ENCODE measurements at regions not wholly inside any gene's neighbourhood (a gene's known extent, or its start where the extent isn't known, plus 50 kb on each side); places are given as distances from the start of the nearest gene placed in this dataset.
A peak's percentile ranks its signal among the peaks of the same experiment; 100 is the strongest.
"Not testable (repeated sequence)": the region's sequence is repeated elsewhere in the genome, so short reads cannot be mapped to it uniquely, and the experiment has no call there.

- no peak for DNase-seq
These were observed 747.7 kb downstream of the PCDH17 start for GRCh38 chr13:58379221-58379620.

DNA sequence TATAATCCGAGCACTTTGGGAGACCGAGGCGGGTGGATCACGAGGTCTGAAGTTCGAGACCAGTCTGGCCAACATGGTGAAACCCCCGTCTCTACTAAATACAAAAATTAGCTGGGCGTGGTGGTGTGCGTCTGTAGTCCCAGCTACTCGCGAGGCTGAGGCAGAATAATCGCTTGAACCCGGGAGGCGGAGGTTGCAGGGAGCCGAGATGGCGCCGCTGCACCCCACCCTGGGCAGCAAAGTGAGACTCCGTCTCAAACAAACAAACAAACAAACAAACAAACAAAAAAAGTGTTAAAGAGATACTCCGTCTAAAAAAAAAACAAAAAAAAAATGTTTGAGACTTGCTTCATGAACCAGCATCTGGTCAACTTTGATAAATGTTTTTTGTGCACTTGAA is 753.8 kb downstream of the PCDH17 start:
- not testable (repeated sequence) for DNase-seq

DNA sequence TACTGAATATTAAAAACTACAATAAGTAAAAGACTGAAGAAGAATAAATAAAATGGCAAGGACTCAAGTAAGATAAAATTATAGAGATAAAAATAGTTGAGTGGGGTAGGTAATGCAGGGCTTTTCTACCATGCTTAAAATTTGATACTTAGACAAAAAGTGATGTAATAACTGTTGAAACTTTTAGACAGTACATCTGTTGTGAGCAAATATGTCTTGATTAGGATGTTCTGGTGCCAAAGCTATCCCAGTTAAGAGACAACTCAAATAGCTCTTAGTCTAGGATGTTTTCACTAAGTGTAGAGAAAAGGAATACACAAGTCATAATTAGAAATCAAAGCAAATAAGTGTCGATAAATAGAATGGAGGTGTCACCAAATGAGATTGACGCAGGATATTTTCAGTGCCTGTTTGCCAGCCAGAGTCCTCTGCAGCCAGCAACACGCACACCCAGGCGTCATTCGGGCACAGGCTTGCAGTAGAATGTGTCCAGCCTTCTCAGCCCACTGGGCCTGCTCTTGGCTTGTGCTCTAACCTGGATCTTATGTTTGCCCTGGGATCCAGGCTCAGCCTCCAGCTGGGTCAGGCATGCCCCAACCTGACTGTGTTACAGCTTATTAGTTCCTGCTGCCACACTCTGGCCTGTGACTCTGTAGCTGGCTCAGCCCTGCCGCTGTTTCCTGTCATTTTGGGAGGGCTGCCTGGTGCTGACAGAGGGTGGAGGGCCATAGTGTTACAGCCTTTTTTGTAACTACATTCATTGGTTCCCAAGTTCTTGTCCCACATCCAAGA is 766.2 kb downstream of the PCDH17 start:
- no peak for DNase-seq

GRCh38 chr13:58399263-58399662 is 767.7 kb downstream of the PCDH17 start:
- no peak for DNase-seq

DNA sequence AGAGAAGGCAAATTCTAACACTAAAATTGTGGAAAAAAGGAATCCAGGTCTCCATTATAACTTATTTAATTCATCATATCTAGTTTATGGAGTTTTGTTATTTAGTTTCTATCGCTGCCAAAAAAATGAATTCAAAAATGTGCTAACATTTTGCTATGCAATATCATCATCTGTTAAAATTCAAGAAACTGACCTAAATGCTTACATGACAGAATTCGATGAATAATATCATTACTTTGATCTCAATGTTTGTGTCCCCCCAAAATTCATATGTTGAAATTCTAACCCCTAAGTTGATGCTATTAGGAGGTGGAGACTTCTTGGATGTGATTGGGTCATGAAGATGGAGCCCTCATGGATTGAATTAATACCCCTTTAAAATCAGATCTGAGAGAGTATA is 775.0 kb downstream of the PCDH17 start:
- no peak for DNase-seq

- no peak for DNase-seq
These were observed 798.4 kb downstream of the PCDH17 start for GRCh38 chr13:58429917-58430316.

- no peak for DNase-seq
These were observed 803.4 kb downstream of the PCDH17 start for GRCh38 chr13:58434943-58435342.

DNA sequence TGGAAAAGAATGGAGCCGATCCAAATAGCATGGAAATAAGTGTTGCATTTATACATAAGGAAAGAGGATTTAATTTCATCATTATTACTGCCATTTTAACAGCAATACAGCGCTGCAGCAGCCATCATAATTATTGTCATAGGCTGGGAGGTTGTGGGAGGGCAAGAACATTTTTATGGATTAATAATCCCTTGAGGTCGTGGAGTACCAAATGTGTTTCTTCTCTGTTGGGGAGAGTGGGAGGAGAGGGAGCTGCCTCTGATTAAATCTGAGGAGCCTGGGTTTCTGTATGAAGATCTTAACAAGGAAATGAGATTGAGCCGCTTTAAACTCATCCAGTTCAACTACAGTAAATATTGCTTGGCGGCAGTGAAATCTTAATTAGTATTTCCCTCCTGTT is 805.9 kb downstream of the PCDH17 start:
- no peak for DNase-seq

DNA sequence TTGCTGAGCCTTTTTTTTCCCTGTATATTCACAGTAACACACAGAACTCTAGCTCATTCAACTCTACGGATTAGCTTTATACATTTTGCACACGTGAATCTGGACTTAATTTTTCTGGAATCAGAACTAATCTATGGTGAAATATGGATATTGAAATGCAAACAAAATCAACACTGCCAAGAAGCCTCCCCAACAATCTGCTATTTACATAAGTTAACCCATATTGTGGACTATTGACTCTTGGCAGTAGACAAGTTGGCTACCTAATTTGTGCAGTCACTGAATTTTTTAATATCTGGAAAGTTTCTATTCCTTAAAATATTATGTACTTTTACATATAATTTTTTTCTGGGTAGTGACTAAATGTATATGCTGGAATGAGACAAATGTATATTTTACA is 815.4 kb downstream of the PCDH17 start:
- DNase-seq, result no peak

DNA sequence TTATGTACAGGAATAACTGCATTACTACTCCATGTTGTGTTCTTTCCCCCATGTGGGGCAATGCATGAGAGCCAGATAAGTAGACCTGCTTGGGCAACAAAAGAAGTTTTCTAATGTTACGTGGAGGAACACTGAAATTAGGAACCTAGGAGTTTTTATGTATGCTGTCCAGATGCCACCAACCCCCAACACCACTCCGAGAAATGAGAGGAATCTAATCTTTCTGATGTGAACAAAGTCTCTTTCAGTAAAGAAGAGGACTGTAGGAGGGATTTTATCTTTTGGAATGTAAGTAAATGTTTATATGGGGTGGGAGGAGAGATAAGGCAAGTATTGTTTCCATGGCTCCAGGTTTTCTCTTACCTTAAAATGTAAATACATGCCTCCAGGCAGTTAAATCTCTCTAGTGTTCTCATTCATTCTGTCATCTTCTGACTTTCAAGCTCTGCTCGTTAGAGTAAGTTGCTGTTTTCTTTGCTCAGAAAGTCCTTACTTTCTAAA is 820.6 kb downstream of the PCDH17 start:
- no peak for DNase-seq

DNA sequence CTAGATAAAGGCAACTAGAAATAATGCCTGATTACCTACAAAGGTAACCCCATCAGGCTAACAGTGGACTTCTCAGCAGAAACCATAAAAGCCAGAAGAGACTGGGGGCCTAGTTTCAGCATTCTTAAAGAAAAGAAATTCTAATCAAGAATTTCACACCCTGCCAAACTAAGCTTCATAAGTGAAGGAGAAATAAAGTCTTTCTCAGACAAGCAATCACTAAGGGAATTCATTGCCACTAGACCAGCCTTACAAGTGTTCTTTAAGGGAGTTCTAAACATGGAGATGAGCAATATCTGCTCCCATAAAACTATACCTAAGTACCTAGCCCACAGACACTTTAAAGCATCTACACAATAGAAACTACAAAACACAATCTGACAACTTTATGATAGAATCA is 823.5 kb downstream of the PCDH17 start:
- no peak for DNase-seq

DNA sequence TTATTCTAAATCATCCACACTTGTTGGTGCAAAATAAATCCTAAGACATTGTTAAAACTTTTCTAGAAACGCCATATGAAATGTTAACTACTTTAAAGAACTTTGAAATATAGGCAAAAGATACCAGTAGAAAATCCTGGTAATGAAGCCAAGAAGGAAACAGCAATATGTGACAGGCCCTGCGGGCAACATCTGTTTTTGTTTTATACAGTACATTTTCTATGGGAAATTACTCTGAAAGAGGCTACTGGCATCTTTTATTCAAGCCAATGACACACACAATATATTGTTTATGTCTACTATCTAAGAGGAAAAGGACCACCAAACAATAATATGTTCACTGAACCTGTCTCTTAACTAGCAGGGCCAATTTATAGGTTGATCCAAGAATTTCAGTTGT is 829.7 kb downstream of the PCDH17 start:
- DNase-seq, result no peak

- no peak for DNase-seq
These were observed 832.3 kb downstream of the PCDH17 start for GRCh38 chr13:58463841-58464240.

DNA sequence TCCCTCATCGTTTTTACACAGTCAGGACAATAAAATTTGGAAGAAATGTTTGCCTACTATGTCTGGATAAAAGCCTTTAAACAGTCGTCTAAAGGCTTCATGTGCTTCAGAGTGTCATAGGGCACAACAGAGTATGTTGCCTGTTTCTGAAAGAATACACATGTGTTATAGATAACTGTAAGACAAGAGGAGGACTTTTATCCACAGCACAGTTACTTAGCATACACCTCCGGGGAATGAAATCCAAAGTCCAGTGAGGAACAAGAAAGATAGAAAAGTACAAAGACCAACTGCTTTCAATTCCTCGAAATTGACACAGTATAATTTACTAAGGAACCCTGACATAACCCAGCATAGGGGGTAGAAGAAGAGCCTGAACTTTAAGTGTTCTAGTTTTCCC is 835.6 kb downstream of the PCDH17 start:
- no peak for DNase-seq

GRCh38 chr13:58472483-58472882 is 840.9 kb downstream of the PCDH17 start:
- no peak for DNase-seq

DNA sequence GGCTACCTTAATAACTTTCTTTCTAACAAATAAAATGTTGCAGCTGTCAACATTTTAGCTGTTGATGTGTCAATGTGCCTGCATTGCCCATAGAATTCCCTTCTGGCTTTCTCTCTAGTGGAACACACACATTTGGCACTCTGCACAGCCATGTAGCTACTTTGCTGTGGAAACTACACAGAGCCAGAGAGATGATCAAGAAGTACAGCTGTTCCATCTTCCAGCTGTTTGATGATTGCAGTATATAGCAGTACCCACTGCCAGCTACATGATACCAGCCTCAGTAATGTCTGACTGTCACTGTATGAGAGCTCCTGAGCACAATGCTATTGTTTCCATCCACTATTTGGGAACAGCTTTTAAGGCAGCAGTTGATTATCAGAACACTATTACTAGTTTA is 843.0 kb downstream of the PCDH17 start:
- DNase-seq, result no peak

DNA sequence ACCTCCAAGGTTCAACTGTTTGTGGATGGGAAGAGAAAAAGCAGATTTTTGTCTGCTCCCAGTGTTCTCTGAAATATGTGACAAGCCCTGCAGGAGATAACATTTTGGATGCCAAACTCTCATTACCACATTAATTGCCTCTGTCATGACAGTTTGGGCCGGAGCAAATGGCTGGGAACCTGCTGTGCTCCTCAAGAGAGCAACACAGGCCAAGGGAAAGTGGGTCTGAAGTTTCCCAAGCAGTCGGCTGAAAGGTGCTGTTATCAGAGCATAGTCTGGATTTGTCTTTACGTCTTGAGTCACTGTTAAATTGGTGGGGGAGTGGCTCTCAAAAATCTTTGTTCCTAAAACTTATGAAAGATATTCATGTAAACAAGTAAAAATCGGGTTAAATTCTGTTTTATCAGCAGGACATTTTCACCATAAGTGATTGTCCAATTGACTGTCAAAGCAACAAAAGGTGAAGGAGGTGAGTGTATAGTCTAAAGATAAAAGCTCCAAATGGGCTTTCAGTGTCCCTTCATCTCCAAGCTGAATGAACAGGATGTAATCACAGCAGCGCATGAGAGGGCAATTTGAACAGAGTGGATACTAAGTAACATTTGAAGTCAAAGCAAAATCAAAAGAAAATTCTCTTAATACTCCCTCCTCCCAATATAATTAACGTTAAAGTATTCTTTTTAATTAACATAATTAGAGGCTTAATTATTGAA is 844.8 kb downstream of the PCDH17 start:
- peak; percentile 56 for DNase-seq

GRCh38 chr13:58478858-58479257 is 847.3 kb downstream of the PCDH17 start:
- DNase-seq, result no peak

DNA sequence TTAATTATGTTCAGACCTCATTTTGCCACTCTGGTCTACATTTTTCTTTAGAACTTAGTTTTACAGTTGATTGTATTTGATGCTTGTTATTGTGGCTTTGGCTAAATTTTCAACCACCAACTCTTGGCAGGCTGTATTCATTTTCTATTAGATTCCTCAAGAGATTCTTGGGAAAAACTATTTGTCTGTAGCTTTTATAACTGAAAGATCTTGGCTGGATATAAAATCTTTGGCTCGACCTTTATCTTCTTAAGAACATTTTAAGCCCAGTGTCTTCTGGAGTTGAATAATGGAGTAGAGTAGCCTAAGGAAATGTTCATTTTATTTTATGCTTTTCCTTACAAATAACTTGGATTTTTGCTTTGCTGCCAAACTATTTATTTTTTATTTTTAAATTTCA is 848.5 kb downstream of the PCDH17 start:
- no peak for DNase-seq

GRCh38 chr13:58488251-58488650 is 856.7 kb downstream of the PCDH17 start:
- no peak for DNase-seq

- no peak for DNase-seq
These were observed 864.1 kb downstream of the PCDH17 start for GRCh38 chr13:58495668-58496067.

DNA sequence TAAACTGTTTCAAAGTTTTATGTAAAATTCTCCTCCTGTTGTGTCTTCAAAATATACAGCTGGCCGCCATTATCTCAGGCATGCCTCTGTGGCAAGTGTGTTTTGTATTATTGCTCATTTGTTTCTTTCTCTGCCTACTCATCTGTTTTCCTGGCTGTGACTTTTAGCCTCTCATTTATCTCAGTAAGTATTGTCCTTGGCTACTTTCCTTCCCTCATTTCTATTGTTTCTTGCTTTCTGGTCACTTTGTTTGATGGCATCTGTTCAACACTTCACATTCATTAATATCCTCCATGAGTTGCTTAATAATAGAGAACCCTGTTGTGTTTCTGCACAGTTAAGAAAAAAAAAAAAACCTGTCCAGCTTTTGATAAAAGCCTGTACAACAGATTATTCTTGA is 869.4 kb downstream of the PCDH17 start:
- DNase-seq, result no peak

DNA sequence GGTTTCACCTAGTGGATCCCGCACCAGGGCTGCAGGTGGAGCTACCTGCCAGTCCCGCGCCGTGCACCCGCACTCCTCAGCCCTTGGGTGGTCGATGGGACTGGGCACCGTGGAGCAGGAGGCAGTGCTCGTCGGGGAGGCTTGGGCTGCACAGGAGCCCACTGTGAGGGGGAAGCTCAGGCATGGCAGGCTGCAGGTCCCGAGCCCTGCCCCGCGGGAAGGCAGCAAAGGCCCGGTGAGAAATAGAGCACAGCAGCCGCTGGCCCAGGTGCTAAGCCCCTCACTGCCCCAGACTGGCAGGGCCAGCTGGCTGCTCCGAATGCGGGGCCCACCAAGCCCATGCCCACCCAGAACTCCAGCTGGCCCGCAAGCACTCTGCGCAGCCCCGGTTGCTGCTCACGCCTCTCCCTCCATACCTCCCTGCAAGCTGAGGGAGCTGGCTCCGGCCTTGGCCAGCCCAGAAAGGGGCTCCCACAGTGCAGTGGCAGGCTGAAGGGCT is 872.7 kb downstream of the PCDH17 start:
- not testable (repeated sequence) for DNase-seq

DNA sequence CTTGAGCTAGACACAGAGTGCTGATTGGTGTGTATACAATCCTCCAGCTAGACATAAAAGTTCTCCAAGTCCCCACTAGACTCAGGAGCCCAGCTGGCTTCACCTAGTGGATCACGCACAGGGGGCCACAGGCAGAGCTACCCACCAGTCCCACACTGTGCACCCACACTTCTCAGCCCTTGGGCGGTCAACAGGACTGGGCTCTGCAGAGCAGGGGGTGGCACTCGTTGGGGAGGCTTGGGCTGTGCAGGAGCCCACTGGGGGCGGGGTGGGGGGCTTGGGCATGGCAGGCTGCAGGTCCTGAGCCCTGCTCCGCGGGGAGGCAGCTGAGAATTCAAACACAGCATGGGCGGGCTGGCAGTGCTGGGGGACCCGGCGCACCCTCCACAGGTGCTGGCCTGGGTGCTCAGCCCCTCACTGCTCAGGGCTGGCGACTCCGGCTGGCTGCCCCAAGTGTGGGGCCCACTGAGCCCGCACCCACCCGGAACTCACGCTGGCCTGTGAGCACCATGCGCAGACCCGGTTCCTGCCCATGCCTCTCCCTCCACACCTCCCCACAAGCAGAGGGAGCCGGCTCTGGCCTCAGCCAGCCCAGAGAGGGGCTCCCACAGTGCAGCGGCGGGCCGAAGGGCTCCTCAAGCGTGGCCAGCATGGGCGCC is 873.8 kb downstream of the PCDH17 start:
- DNase-seq, result not testable (repeated sequence)
